ENCODE measurements at regions not wholly inside any gene's neighbourhood (a gene's known extent, or its start where the extent isn't known, plus 50 kb on each side); places are given as distances from the start of the nearest gene placed in this dataset.

DNA sequence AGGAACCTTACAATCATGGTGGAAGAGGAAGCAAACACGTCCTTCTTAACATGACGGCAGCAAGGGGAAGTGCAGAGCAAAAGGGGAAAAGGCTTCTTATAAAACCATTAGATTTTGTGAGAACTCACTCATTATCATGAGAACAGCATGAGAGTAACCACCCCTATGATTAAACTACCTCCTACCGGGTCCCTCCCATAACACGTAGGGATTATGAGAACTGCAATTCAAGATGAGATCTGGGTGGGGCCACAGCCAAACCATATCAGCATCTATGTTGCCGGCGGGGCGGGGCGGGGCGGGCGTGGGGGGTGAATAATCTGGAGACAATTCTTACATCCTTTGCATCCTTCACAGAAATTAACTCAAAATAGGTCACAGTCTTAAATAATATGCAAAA, 58.8 kb upstream of the GFPT2 start:
- ChIA-PET POLR2A (ENCODE audit: low non-redundant PET) (interaction anchor here (0.7 kb wide), 1 partner anchor 91 kb away, joined by 4 read pairs; no protein-coding TSS in a partner anchor), CTCF (interaction anchor here (0.5 kb wide), 1 partner anchor 54 kb away, joined by 3 read pairs; no protein-coding TSS in a partner anchor)
- TF ChIP-seq, protein P1, sequence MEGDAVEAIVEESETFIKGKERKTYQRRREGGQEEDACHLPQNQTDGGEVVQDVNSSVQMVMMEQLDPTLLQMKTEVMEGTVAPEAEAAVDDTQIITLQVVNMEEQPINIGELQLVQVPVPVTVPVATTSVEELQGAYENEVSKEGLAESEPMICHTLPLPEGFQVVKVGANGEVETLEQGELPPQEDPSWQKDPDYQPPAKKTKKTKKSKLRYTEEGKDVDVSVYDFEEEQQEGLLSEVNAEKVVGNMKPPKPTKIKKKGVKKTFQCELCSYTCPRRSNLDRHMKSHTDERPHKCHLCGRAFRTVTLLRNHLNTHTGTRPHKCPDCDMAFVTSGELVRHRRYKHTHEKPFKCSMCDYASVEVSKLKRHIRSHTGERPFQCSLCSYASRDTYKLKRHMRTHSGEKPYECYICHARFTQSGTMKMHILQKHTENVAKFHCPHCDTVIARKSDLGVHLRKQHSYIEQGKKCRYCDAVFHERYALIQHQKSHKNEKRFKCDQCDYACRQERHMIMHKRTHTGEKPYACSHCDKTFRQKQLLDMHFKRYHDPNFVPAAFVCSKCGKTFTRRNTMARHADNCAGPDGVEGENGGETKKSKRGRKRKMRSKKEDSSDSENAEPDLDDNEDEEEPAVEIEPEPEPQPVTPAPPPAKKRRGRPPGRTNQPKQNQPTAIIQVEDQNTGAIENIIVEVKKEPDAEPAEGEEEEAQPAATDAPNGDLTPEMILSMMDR (conservative IDR thresholded peaks at IDR 0.05; ENCODE audit: low read depth) = no peak
- no peak overlapping the region for H3K27ac ChIP-seq
- DNase-seq (ENCODE audit: low spot score) = no peak

DNA sequence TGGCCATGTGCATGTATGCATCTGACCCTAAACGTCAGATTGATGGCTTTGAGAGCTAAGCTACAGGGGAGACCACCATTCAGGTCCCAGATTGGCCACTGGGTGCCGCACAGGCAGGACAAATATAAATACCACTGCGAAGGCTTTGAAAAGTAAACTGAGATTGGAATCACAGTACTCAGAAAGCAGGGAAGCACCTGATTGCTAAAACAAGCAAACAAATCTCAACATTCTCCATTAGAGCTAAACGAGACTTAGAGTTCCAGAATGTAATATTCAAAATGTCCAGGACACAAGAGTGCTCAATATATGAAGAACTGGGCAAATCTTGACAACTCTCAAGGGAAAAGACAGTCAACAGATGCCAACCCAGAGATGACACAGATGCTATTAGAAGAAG, 61.0 kb upstream of the GFPT2 start:
- no peak overlapping the region for H3K27ac ChIP-seq
- TF ChIP-seq, protein P1 (conservative IDR thresholded peaks at IDR 0.05; ENCODE audit: low read depth) = no peak
- no peak for DNase-seq (ENCODE audit: low spot score)
- ChIA-PET POLR2A (ENCODE audit: low non-redundant PET) (interaction anchor here (0.7 kb wide), 1 partner anchor 235 kb away, joined by 3 read pairs; no protein-coding TSS in a partner anchor), CTCF (no interaction called here)

DNA sequence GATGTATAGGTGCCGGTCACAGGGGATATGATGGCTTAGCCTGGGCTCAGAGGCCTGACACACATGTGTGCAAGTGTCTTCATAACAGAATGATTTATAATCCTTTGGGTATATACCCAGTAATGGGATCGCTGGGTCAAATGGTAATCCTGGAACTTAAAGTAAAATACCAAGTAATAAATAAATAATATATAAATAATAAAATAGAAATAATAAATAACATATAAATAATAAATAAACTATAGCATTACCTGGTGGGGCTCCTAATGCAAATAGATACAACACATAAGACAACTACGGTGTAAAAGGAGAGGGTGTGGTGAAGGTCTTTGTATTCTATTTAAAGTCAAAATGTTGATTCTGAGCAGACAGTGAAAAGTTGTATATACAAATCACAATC, 68.5 kb upstream of the GFPT2 start:
- CTCF ChIA-PET = no interaction called here

DNA sequence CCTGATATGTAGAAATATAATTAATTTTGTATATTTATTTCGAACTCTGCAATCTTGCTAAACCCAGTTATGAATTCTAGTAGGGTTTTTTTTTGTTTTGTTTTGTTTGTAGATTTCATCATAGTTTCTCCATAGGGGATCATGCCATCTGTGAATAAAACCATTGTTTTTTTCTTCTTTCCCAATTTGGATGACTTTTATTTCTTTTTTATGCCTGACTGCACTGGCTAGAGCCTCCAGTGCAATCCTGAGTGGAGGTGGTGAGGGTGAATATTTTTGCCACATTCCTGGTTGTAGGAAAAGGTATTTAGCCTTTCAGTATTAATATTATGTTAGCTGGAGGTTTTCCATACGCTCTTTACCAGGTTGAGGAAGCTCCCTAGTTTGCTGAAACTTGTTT, 70.0 kb upstream of the GFPT2 start:
- ChIA-PET POLR2A (ENCODE audit: low non-redundant PET) (interaction anchor here (0.6 kb wide), 1 partner anchor 34 kb away, joined by 3 read pairs; no protein-coding TSS in a partner anchor), CTCF (no interaction called here)
- H3K27ac ChIP-seq = no peak overlapping the region
- no peak for DNase-seq (ENCODE audit: low spot score)
- TF ChIP-seq, protein P1 (conservative IDR thresholded peaks at IDR 0.05; ENCODE audit: low read depth) = no peak

More for the DNA sequence above, 68.5 kb upstream of the GFPT2 start:
- POLR2A ChIA-PET (ENCODE audit: low non-redundant PET) = no interaction called here
- TF ChIP-seq, protein P1 (conservative IDR thresholded peaks at IDR 0.05; ENCODE audit: low read depth) = no peak
- DNase-seq (ENCODE audit: low spot score) = no peak
- no peak overlapping the region for H3K27ac ChIP-seq

DNA sequence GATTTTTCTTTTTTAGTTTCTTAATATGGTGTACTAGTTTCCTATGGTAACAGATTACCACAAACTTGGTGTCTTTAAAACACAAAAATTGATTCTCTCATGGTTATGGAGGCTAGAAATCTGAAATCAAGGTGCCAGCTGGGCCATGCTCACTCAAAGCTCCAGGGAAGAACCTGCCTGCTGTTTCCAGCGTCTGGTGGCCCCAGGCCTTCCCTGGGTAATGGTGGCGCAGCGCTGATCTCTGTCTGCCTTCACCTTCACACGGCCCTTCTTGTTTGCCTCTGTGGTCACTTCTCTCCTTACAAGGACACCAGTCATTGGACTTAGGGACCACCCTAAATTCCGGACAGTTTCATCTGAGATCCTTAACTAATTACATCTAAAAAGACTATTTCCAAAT, 70.5 kb upstream of the GFPT2 start:
- TF ChIP-seq, protein P1 (conservative IDR thresholded peaks at IDR 0.05; ENCODE audit: low read depth) = no peak
- no peak overlapping the region for H3K27ac ChIP-seq
- CTCF ChIA-PET = interaction anchor here (0.7 to 0.8 kb wide), 2 partner anchors 95 to 129 kb away, joined by 3 to 4 read pairs; no protein-coding TSS in a partner anchor
- POLR2A ChIA-PET (ENCODE audit: low non-redundant PET) = no interaction called here
- DNase-seq (ENCODE audit: low spot score) = no peak

DNA sequence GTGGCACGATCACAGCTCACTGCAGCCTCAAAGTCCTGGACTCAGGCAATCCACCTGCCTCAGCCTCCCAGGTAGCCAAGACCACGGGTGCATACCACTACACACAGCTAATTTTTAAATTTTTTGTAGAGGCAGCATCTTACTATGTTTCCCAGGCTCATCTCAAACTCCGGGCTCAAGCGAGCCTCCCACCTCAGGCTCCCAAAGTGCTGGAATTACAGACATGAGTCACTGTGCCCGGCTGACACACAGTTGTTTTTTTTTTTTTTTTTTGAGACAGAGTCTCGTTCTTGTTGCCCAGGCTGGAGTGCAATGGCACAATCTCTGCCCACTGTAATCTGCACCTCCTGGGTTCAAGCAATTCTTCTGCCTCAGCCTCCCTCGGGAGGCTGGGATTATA, 70.1 kb upstream of the CNOT6 start:
- CTCF ChIA-PET = interaction anchor here (0.7 to 1.0 kb wide), 3 partner anchors 22 to 129 kb away, joined by 3 to 4 read pairs (median 3); no protein-coding TSS in a partner anchor
- no peak for DNase-seq (ENCODE audit: low spot score)
- TF ChIP-seq, protein P1 (conservative IDR thresholded peaks at IDR 0.05; ENCODE audit: low read depth) = no peak
- POLR2A ChIA-PET (ENCODE audit: low non-redundant PET) = no interaction called here
- H3K27ac ChIP-seq = no peak overlapping the region
